PC-9 (cell line): ENCODE measurements at regions not wholly inside any gene's neighbourhood (a gene's known extent, or its start where the extent isn't known, plus 50 kb on each side); places are given as distances from the start of the nearest gene placed in this dataset.

Source experiments
- BruUV-seq: library from RNA; stranded (reverse); fragments of 400-500 nt; replicated peaks from 2 replicates; lab custom pipeline; 2021; lab: Mats Ljungman, UMichigan
- CTCF ChIA-PET: fragments of 300-600 bp; sonication (Branson Sonifier 250); formaldehyde crosslinking; loops from one replicate; lab custom pipeline; 2022; ENCODE audit warnings: antibody characterized with exemption; lab: Charles Lee
- POLR2A ChIA-PET: fragments of 300-600 bp; sonication (Branson Sonifier 250); formaldehyde crosslinking; loops from one replicate; lab custom pipeline; 2022; ENCODE audit warnings: antibody characterized with exemption; ENCODE audit not compliant: unreplicated experiment; lab: Charles Lee
- DNase-seq, 2 experiments: peaks; one replicate each; pipeline versions ENCODE4 v3.0.0 to v3.0.0-alpha.2; 2015 to 2022; ENCODE audit warnings: mixed read lengths in 1 of 2
- H2AFZ ChIP-seq: fragments of 200-600 bp; sonication (generic); 2 replicates; pipeline ENCODE4 v1.8.1; 2017; ENCODE audit warnings: antibody characterized with exemption
- H3F3A ChIP-seq: fragments of 200-600 bp; sonication (generic); 2 replicates; pipeline ENCODE4 v1.8.1; 2017; ENCODE audit warnings: antibody characterized with exemption, mild to moderate bottlenecking, low read depth; ENCODE audit not compliant: insufficient read depth
- H3K27ac ChIP-seq: fragments of 200-600 bp; sonication (generic); 2 replicates; pipeline ENCODE4 v1.6.1; 2016; ENCODE audit warnings: mixed run types
- H3K27me3 ChIP-seq: fragments of 200-600 bp; sonication (generic); 2 replicates; pipeline ENCODE4 v1.6.1; 2016; ENCODE audit warnings: low read depth, mixed run types; ENCODE audit not compliant: insufficient read depth
- H3K36me3 ChIP-seq: fragments of 200-600 bp; sonication (generic); 2 replicates; pipeline ENCODE4 v1.6.1; 2016; ENCODE audit warnings: low read depth, mixed run types
- H3K4me1 ChIP-seq: fragments of 200-600 bp; sonication (generic); replicated peaks from 2 replicates; pipeline ENCODE4 v1.6.1; 2016; ENCODE audit warnings: mixed run types; ENCODE audit not compliant: insufficient read depth
- H3K4me2 ChIP-seq: fragments of 200-600 bp; sonication (generic); 2 replicates; pipeline ENCODE4 v1.6.1; 2017; ENCODE audit warnings: mixed run types
- H3K4me3 ChIP-seq: fragments of 200-600 bp; sonication (generic); 2 replicates; pipeline ENCODE4 v1.6.1; 2016; ENCODE audit warnings: mixed run types
- H3K79me2 ChIP-seq: fragments of 200-600 bp; sonication (generic); 2 replicates; pipeline ENCODE4 v1.6.1; 2017; ENCODE audit warnings: low read depth, mixed run types
- H3K9me2 ChIP-seq: fragments of 200-600 bp; sonication (generic); 2 replicates; pipeline ENCODE4 v1.8.1; 2017; ENCODE audit warnings: mild to moderate bottlenecking; ENCODE audit not compliant: insufficient read depth
- H3K9me3 ChIP-seq: fragments of 200-600 bp; sonication (generic); 2 replicates; pipeline ENCODE4 v1.8.1; 2016; ENCODE audit warnings: low read depth; ENCODE audit not compliant: insufficient read depth
- H4K20me1 ChIP-seq: fragments of 200-600 bp; sonication (generic); 2 replicates; pipeline ENCODE4 v1.8.1; 2017; ENCODE audit not compliant: insufficient read depth
- CTCF ChIP-seq: fragments of 200-600 bp; sonication (generic); conservative IDR thresholded peaks from 2 replicates; pipeline ENCODE4 v1.6.1; 2017; ENCODE audit warnings: mixed run types, antibody characterized with exemption, mild to moderate bottlenecking, moderate library complexity
- EZH2 ChIP-seq: fragments of 200-600 bp; sonication (generic); IDR thresholded peaks from 2 replicates; pipeline ENCODE4 v1.8.0; 2017; ENCODE audit warnings: antibody characterized with exemption, low read depth
- intact Hi-C: fragments of 100-400 bp; cut with micrococcal nuclease; formaldehyde crosslinking; loops from one replicate; pipeline ENCODE4 v1.10.0; 2022; ENCODE audit not compliant: unreplicated experiment

GRCh38 chr13:33691980-33692379, 126.0 kb upstream of the RFC3 start:
- DNase-seq = no peak
- Histone ChIP-seq H3F3A (peaks cover 11% of the 10 kb centered on the region; the same call in 1 of the 2 replicates), H3K9me3 (peaks cover 8% of the 10 kb centered on the region; the same call in 1 of the 2 replicates), H3K36me3 (no peaks in the 10 kb centered on the region), H3K27ac (no peak overlapping the region), H3K4me2 (no peak overlapping the region), H3K27me3 (no peaks in the 10 kb centered on the region), H3K9me2 (no peaks in the 10 kb centered on the region; the same call in 1 of the 2 replicates), H4K20me1 (no peaks in the 10 kb centered on the region), H3K4me1 (peaks cover 12% of the 10 kb centered on the region), H2AFZ (no peak overlapping the region), H3K4me3 (no peak overlapping the region), H3K79me2 (no peaks in the 10 kb centered on the region)
- TF ChIP-seq EZH2 (no peak), CTCF (no peak)
- CTCF ChIA-PET = no interaction called here
- POLR2A ChIA-PET = no interaction called here
- intact Hi-C loops = no loop called here
- no TSS peak for BruUV-seq

- peaks cover 8% of the 10 kb centered on the region; the same call in 1 of the 2 replicates for H3K9me3 ChIP-seq
- CTCF ChIA-PET = no interaction called here
- no peaks in the 10 kb centered on the region for H3K27me3 ChIP-seq
- H3K4me2 ChIP-seq = no peak overlapping the region
- no TSS peak for BruUV-seq
- H3K36me3 ChIP-seq = no peaks in the 10 kb centered on the region
- intact Hi-C loops = no loop called here
- H3K9me2 ChIP-seq = no peaks in the 10 kb centered on the region; the same call in 1 of the 2 replicates
- H4K20me1 ChIP-seq = no peaks in the 10 kb centered on the region
- no peak for TF ChIP-seq EZH2
- no peak for TF ChIP-seq CTCF
- no peak for DNase-seq
- no peak overlapping the region for H2AFZ ChIP-seq
- peaks cover 14% of the 10 kb centered on the region for H3F3A ChIP-seq
- no peaks in the 10 kb centered on the region for H3K79me2 ChIP-seq
- POLR2A ChIA-PET = no interaction called here
- no peak overlapping the region for H3K4me3 ChIP-seq
- peaks cover 18% of the 10 kb centered on the region for H3K4me1 ChIP-seq
- no peak overlapping the region for H3K27ac ChIP-seq
These were observed 125.4 kb upstream of the RFC3 start for GRCh38 chr13:33692531-33692930.

- Histone ChIP-seq H3F3A (peaks cover 30% of the 10 kb centered on the region), H3K36me3 (no peaks in the 10 kb centered on the region), H3K4me3 (no peak overlapping the region), H4K20me1 (no peaks in the 10 kb centered on the region), H3K27ac (no peak overlapping the region), H3K4me2 (no peak overlapping the region), H2AFZ (no peak overlapping the region), H3K4me1 (peaks cover 38% of the 10 kb centered on the region), H3K9me2 (no peaks in the 10 kb centered on the region; the same call in 1 of the 2 replicates), H3K9me3 (peaks cover 8% of the 10 kb centered on the region; the same call in 1 of the 2 replicates), H3K27me3 (no peaks in the 10 kb centered on the region), H3K79me2 (no peaks in the 10 kb centered on the region)
- BruUV-seq = no TSS peak
- ChIA-PET POLR2A (no interaction called here), CTCF (no interaction called here)
- TF ChIP-seq CTCF = no peak
- no peak for TF ChIP-seq EZH2
- no peak for DNase-seq
- intact Hi-C loops = no loop called here
These were observed 123.4 kb upstream of the RFC3 start for GRCh38 chr13:33694546-33694945.
